Activated T-helper 1 cell treated with Interleukin-2 at 50 U/mL for 16 hours (primary cell): ENCODE measurements at regions not wholly inside any gene's neighbourhood (a gene's known extent, or its start where the extent isn't known, plus 50 kb on each side); places are given as distances from the start of the nearest gene placed in this dataset.

Experiments
- DNase-seq: peaks from one replicate; pipeline ENCODE4 v3.0.0-alpha.2; 2020; ENCODE audit warnings: low read depth

DNA sequence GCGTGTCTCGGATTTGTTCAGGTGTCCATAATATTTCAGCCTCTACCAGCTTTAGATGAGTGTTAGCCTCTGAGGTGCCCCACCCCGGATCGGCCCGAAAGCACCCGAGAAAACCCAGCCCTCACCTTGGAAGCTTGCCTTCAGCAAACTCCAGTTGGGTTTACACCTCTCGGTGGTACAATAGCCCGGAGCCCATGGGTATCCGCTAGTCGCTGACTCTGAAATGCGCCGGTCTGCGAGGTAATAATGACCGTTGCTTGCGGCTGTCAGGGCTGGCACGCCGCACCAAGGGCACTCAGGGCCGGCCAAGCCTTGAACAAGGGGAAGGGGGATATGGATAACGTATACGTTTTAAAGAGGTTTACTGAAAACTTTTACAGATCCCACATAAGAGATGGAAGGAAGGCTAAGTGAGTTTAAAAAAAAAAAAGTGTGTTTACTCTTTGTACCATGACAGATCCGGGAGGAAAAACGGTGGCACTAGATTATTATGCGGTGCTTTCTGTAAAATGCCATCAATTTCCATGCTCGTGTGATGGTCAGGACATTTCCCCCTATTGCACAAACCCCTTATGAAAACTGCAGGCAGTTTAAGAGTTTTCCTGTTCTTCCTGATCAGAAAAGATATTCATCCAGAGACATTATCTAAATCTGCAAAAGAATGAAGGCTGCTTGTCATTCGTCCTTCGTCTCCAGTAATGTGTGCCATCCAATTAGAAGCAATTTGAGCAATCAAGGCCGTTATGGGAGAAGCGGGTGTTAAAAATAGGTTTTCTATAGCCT, 124.2 kb downstream of the TMEM161B start:
- DNase-seq: no peak

DNA sequence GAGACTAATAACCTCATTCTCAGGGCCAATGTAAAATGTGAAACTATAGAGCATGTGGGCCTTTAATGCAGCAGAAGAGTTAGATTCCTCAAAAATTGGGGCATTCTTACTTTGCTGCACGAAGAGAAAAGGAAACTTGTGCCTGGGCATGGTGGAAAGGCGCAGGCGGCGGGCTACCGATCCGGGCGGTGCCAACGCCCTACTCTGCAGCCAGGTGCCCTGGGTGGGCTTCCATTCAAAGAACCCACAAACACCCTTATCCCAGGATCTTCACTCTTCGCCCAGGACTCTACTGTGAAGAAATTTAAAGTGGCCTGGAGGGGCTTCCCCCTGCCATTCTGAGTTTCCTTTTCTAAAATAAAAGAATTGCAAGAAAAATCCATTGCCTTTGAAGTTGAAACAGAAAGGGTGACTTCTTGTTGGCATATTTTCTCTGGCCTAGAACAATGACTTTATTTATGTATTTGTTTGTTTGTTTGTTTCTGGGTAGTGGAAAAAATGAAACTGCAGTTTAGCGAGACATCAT, 124.9 kb downstream of the TMEM161B start:
- no peak for DNase-seq

DNA sequence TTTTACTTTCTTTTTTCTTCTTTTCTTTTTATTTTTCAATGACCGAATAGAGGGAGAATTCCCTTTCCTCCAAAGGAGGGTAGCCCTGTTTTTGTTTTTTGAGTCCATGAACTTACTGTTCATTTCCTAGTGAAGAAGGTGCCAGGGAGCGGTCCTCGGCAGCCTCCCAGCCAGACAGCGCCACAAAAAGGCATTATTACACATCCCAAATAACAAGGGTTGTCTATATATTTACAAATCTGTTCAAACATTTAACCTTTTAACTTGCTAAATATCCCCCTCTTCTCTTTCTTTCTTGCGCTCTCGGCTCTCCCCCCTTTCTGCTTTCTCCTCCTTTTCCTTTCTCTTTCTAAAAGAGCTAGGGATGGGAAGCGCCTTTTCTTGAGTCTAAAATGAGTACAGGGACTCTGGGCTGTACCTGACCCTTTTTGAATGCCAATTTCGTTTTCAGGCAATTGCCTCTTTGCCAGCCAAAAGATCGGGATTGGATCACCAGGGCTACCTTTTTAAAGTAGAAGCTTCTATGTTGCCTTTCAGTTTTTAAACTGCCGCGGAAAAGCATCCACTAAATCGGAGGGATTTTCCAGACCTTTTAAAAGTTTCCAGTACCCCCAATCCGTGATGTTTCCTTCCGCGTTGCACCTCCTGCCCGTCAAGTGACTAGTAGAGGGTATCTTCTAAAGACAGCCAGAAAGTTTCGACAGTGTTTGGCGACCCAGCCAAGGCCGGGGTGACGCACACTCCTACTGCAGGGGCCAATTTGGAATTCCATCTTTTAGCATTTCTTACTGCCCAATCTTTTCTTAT, 125.6 kb downstream of the TMEM161B start:
- no peak for DNase-seq

DNA sequence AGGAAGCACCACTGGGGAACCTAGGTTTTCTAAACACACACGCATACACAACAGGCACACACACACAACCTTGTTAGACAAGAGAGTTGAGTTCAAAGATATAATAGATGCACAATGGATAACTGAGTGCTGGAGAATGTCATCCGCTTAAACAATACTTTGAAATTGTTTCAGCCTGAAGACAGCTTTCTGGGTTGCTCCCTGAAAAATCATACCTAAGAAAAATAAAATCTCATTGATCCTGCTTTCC, 126.1 kb downstream of the TMEM161B start:
- DNase-seq: no peak

DNA sequence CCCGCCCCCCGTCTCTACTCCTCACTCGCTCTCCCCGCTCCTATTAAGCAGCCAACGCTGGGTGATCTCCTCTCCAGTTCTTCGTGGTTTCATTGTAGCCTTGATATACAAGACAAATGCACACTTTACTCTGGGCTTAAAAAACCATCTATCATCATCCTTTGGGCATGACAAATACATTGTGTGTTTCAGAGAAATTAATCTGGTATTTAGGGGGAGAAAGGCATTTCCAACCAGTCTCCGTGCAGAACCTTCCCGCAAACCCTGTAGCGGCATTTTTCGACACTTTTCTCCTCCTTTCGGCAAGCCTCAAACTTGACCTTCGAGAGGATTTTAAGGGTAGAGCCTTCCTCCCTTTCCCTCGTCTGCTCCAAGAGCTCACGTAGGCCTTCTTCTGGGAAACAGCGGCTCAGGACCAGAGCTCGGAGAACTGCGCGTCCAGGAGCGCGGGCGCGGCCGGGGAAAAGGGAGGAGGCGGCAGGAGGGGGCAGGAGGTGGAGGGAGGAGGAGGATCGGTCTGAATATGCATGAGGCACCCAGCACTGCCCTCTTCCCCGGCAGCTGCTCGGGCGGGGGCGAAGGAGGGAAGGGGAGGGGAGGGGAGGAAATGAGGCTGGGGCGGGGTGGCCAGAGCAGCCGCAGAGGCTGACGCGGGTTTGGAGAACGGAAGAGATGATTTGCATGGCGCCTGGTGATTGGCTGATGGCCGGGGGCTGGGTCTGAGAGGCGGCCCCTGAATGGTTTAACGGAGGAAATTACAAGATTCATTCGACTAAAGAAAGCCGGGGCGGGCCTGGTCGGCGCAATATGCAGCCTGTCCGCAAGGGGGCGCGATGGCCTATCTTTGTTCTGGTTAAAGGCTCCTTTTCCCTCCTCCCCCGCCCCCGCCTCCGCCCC, 127.5 kb downstream of the TMEM161B start:
- peak; percentile 49 for DNase-seq

DNA sequence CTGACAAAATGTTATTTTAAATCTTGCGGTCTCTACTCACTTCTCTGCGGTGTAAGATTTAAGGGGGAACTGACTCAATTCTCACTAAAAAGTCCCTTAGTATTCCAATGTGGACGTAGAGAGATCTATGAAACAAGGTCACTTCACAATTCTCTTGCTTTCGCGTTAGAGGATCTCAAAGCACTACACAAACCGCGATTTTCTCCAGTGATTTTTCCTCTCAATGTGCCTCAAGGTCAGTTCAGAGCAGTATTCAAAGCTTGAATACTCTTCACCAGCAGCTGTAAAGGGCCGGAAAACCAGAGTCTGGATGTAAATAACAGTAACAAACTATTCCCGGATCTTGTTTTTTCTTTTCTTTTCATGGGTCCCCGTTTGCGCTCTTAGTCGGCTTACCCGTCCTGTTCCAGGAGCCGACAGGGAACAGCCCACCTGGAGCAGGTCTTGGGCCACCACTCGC, 128.2 kb downstream of the TMEM161B start:
- DNase-seq: no peak

DNA sequence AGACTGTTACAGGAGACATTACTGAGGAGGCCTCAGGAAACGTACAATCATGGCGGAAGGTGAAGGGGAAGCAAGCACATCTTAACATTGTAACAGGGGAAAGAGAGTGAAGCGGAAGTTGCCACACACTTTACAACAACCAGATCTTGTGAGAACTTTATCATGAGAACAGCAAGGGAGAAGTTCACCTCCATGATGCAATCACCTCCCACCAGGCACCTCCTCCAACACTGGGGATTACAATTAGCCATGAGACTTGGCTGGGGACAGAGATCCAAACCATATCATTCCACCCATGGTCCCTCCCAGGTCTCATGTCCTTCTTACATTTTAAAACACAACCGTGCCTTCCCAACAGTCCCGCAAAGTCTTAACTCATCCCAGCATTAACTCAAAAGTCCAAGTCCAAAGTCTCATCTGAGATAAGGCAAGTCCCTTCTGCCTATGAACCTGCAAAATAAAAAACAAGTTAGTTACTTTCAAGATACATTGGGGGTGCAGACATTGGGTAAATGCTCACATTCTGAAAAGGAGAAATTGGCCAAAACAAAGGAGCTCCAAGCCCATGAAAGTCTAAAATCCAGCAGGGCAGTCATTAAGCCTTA, 138.3 kb downstream of the TMEM161B start:
- DNase-seq: no peak

DNA sequence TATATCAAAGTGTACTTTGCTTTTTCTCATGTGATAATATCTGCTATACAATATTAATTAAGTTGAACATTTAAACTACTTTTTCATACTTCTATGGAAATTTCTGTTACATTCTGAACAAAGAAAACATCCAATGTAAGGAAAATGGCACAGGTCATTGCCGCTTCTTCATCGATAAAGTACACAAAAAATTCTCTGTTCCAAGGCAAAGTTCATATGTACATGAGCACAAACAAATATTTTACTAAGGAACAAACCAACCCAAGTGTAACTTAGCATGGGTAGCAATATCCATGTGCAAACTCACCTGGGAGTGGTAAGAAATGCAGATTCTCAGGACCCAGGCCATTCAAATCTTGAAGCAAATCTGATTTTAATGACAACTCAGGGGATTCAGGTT, 139.8 kb downstream of the TMEM161B start:
- DNase-seq: no peak

DNA sequence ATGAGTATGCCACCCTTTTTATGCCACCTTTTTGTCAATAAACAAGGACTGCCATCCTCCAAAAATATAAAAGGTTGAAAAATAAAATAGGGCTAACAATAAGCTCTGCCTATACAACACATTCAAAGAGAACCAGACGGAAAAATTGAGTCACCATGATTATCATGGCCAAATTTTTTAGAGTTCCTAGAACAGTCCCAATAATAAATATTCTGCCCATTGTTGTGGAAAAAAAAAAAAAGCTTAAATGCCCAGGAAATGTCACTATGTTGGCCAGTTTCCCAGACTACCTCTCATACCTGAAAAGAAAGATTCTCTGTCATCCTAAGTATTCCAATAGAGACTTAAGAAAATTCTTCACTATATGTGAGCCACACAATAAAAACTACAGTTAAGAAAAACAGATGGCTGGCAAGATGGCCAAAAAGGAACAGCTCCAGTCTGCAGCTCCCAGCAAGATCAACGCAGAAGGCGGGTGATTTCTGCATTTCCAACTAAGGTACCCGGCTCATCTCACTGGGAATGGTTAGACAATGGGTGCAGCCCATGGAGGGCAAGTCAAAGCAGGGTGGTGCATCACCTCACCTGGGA, 149.0 kb downstream of the TMEM161B start:
- DNase-seq: no peak

DNA sequence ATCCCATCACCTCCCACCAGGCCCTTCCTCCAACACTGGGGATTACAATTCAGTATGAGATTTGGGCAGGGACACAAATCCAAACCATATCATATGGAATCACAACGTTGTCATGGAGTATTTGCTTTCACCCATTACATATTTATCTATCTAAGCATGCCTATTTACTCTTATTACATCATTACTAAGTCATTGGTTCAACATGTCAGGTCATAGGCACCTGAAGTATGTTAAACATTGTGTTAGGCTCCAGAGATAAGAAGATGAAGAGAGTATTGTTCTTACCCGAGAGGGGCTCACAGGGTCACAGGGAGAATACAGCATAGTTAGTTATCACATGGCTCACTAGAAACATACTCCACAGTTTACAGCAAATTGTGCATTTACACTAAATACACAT, 150.5 kb downstream of the TMEM161B start:
- DNase-seq: no peak

DNA sequence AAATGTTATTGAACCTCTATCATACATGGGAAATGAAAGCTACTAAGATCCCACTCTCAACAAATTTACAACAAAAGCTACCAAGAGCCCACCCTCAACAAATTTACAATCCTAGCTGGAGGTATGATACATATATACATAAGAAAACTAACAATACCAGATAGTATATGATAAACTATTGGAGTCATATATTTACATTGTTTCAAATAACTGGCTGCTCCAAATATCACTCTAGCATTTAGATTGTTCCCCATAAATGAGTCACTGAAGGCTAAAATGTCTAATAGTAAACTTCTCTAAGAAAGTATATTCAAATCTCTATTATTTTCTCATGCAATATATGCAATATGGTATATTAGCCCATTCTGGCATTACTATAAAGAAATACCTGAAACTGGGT, 151.1 kb downstream of the TMEM161B start:
- DNase-seq: no peak

DNA sequence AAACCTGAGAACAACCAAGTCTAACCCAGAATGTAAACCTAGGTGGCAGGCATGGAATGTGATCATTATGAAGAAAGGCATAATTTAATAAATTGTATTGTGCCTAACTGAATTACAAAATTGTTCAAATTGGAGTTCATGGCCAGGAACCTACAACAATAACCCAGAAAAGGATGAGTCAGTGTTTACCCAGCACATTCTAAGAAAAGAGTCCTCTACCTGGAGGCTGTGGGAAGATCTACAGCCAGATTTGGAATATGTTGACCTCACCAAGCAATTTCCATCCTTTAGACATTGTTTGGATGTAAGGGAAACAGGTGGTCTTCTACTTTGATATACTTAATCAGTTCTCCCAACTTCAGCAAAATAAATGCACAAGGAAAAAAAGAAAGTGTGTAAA, 152.2 kb downstream of the TMEM161B start:
- no peak for DNase-seq

DNA sequence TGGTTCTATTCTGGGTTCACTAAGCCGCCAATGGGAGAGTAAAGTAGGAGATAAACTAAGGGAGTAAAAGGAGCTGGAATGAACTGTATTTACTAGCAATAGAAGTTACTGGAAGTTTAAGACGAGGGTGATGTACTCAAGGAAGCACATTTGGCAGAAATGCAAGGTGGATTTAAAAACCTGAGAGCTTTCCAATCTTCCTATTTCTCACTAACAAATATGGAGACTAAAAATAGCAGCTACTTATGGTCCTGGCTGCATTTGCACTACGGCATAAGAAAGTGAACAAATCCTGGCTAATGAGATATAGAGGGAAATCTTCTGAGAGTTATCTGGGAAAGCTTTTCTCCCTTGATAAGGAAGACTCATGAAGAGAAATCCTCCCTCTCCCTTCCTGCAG, 153.4 kb downstream of the TMEM161B start:
- DNase-seq: no peak

DNA sequence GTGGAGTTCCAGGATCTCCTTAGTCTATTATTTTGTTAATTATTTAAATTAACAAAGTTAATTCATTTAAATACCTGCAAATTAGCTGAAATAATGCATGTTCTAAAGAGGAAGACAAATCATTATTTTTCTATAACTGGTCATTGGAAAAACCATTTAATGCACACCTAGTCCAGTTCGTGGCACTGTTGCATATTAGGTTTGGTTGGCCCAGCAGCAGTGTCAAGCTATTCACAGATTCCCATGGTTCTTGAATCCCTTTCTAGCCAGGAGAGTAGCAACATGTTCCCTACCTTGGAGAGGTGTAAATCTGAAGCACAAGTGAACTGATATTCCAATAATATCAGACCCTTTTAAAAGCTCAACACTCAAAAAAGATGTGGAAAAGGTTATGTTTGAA, 155.2 kb downstream of the TMEM161B start:
- DNase-seq: no peak

DNA sequence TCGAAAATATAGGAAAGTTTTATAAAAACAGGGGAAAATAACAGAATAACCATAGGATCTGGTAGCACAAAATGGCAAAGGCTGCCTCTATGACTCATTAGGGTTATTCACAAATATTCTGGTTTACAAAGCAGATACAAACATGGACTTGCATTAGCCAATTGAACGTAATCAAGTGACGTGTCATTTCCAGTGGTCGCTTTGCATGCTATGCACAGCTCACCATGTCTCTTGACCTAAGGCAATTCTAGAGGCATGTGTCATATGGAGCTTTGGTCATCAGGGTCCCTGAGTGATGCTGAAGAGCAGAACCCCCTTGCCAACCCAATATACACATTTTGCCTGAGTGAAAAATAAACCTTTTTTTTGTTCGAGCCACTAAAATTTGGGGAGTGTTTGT, 158.8 kb downstream of the TMEM161B start:
- DNase-seq: no peak

DNA sequence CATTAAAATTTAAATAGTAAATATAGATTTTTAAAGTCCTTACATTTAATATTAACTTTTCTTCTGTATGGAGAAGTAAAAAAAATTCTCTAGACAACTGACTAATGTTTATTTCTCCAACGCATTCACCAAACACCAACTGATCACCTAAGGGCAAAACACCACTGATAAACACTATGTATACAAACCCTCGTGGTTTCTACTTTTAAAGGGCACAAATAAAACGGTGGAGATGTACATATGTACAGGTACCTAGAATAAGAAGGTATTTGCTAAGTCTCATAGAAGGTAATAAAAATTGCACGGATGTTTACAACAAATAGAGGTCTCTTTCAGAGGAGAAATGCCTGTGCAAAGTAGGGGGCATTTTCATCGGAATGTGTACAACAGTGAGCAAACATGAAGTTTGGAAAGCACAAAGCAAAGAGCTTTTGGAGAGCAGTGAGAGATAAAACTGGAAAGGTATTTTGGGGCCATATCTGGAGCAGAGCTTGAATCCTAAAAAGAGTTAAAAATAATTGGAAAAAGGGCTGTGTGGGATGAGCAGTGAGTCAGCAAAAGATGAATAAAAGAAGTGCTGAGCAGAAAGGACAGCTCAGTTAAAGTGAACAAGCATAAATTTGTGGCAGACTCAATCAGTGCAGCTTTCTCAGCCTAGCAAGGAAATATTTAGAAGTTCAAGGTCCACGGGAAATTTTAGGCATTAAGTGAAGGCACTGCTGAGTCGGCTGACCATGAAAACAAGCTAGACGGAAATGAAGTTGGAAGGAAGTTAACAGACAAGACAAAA, 160.0 kb downstream of the TMEM161B start:
- DNase-seq: no peak

DNA sequence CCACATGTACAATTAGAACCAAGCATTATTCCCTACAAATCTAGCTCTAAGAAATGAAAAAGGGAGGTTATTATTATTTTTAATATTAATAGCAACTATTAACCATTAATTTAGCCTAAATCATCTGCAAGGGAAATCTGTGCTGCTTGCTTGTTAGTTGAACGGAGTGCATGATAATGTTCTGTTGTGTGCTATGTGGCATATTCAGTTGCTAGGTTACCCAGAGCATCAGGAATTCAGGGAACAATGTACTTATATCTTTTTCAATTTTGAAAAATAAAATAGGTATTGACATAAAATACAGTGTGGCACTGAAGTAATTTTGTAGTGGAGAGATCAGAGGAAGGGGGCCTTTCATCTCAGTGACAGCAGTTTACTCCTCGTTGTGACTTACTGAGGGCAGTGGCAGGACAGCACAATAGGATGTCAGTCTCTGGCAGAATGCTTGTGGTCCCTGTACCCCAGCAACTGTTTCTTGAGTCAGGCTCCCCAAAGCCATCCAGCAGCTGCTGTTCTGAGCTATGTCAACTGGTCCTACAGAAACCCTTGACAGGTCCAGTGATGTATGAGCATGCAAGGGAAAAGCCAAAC, 173.6 kb downstream of the TMEM161B start:
- DNase-seq: no peak

DNA sequence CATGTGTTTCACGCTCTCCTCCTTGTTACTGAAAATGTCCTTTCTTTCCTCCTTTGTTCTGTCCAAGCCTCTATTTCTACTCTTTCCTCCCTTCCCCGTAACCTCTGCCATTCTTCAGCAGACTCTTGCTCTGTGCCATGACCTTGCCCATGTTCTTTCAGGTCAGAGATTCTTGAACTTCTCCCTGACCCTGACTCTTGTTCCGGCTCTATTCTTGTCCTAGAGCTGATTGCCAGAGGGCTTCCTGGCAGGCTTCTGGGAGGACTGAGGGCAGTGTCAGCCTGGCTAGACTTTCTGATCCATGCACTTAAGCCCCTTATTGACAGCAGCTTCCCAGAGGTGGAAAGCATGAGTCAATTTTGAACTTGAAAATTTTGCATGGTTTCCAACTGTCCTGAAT, 174.2 kb downstream of the TMEM161B start:
- no peak for DNase-seq

DNA sequence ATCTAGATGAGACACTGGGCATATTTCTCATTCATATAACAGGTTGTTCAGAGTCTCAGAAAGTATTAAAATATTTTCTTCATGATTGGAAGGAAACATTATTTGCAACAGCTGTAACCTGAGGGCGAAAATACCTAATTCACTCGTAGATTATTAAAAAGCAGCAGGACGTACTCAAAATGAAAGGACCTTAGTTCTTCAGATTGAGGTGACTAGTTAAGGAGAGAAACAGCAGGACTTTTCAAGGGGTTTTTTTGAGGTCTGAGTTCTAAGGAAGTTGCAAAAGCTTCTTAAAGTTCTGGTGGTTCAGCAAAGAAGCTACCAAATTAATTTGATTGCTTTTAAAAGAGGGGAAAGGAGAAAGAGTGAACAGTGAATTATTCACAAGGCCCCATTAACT, 174.9 kb downstream of the TMEM161B start:
- no peak for DNase-seq

DNA sequence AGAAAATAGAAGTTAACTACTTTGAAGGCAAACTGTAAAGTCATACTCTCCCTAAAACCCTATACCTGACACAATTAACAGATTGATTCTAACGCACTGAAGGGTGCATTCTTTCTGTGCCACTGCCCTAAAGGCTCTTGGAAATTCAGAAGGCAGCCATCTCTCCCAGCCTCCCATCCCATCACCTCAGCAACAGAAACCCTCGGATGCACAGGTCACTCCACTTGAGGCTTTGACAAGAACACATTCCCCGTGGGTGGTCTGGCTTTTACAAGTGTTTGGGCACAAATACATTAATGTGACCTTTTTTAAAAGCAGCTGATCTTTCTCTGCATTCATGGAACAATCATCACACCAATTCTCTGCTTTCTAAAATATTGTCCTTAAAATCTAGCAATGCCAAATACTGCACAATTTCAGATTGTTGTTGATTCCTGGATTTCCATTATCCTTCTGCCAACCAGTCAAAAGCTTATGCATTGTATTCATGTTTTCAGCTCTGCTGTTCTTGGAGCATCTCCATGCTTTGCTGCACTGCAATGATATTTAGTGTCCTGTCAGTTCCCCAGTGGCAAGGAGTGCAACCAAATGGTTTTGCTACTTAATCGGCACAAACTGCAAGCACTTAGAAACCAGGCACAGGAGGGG, 175.6 kb downstream of the TMEM161B start:
- DNase-seq: no peak
